NCI-H146 treated with DMSO at 0.1 percent for 48 hours (cell line): ENCODE measurements at regions not wholly inside any gene's neighbourhood (a gene's known extent, or its start where the extent isn't known, plus 50 kb on each side); places are given as distances from the start of the nearest gene placed in this dataset.

ENCODE experiments used
- DNase-seq: peaks from one replicate; lab custom pipeline; 2025; ENCODE audit not compliant: unreplicated experiment; lab: John Stamatoyannopoulos, UW

DNA sequence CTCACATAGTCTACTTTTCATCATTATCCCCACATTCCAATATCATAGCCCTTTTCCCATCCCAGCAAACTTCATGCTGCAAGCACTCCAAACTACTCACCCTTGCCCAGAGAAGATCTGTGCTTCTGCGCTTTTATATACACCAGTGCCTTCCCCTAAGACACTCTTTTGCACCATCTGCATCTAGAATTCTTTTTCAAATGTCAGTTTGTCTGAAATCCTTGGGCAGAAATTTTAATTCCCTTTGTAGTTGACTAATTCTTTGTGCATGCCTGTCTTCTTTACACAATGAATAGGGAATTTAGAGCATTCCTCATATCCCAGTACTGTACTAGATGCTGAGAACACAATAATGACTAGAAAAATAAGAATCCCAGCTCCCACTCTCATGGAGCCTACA lies 298.9 kb downstream of the KCNN2 start:
- DNase-seq: no peak

DNA sequence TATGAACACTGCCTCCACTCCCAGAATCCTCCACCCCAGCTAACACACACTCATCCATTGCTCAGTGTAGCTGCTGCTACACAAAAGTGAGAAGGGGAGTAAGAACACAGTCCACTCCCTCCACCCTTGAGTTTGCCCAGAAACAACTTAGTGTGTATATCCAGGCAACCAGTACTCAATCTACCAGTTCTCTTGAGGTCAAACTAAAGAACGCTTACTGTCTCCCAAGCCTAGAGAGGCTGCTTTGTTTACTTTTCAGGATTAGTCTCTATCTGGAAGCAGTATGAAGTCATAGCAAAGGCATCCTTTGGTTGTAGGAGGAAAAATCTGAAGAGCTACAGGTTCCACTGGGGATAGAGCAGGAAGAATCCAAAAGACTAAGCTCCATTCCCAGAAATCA lies 296.3 kb downstream of the KCNN2 start:
- no peak for DNase-seq

DNA sequence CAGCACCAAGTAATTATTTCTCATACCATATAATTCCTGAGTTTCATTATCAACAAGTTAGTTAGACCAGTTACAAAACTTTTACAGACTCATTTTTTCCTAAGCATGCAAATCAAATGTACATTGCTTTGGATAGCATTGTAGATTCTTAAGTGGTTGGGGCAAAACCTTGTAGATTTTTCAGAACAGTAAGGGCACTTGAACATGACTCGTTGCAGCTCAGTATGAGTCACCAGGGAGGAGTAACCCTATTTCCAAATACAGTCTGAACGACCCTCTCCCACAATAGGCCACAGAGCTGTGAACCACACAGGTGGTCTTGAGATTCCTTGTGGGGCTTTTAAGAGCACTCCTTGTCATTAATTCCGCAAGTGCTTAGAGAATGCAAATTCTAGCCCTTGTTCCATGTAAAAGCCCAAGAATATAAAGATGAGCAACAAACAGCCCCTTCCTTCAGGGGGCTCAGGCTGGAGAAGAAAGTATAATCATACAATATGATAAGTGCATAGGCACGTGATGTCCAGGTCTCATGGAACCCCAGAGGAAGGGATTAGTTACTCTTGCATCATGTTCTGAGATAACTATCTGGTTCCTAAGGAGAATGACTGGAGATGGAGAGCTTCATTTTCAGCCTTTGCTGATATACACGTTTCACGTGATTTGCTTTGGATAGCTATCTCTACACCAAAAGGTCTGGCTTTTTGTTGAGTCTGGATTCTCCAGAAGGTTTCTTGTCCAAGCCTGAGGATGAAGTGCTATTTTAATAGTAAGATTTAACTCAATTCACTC lies 295.7 kb downstream of the KCNN2 start:
- no peak for DNase-seq

DNA sequence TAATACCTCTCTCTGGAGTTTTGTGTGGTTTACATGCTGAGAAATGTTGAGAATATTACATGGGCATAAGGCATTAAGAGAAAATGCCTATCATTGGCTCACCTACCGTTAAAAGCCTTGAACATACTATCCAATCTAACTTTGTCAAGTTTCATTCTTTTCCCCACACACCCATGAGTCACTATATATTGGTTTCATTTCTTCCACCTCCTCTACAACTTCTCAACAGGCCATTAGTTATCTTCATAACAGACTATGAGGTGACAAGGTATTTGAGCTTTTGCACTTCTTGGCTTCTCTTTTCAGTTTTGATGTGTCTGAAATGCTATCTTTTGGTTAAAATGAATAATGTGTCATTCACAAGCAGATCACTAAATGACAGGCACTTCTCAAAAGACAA lies 288.0 kb downstream of the KCNN2 start:
- DNase-seq: no peak

DNA sequence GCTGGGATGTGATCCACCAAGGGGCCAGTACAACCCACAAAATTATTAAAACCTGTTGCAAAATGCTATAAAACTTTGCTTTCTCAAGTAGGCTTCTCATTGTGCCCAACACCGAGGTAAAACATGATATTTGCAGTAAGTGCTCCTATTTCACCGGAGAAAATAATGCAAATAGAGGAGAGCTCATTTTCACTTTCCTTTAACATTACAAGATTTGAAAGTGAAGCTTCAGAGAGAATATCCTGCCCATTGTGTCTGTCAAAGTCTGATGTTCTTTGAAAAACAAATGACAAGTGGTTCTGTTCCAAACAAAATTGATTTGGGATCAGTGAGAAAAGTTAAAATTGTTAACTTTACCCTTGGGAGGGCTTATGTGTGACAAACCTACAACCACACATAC lies 287.1 kb downstream of the KCNN2 start:
- DNase-seq: no peak

DNA sequence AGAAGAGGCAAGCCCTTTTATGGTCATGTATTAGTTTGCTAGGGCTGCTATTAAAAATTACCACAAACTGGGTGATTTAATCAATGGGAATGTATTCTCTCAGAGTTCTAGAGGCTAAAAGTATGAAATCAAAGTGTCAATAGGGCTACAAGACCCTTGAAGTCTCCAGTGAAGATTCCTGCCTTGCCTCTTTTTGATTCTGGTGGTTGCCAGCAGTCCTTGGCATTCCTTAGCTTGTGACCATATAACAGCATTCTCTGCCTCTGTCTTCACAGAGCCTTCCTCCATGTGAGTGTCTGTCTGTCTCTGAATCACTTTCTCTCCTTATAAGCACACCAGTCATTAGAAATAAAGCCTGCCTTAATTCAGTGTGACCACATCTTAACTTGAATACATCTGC lies 282.7 kb downstream of the KCNN2 start:
- DNase-seq: no peak

DNA sequence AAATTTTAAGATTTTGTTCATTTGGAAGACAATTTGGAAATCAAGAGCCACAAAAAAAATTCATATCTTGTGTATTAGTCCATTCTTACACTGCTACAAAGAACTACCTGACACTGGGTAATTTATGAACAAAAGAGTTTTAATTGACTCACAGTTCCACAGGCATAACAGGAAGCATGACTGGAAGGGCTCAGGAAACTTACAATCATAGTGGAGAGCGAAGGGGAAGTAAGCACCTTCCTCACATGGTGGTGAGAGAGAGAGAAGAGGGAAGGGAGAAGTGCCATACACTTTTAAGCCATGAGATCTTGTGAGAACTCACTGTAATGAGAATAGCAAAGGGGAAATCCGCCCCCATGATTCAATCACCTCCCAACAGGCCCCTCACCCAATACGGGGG lies 274.4 kb downstream of the KCNN2 start:
- DNase-seq: no peak

DNA sequence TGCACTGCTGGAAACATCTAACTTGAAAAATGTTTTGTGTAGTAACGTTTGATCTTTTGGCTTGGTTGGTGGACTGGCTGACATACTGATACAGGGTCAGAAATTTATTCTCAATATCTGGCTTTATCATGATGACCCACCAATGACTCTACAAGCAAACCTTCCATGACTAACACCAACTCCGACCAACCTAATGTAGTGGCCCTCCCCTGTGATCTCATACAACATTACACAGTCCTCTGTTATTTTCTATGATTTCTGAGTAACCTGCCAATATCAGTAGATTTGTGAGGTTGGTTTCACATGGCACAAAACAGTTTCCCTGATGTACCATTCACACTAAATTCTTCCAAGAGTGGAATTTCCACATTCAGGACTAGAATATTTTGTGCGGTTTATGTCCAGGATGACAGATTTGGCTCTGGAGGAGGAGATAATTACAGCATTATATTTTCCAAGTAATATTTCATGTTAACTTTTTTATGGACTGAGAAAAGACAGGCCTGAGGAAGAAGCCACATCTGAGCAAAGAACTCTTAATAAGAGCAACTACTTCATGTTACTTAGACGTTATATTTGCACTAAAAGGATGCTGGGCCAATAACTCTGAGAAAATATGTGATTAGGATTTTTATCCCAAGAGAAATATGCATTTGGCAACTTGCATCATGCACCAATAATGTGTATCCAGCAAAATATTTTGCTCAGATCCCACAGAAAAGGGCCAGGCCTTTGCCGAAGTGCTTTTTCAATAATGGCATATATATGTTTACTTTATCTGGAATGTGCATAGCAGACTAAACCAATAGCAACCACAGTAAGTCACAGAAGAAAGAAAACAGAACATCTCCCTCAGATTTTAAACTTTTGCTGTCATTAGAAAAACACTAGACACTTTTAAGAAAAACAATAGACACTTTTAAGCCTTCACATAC lies 273.4 kb downstream of the KCNN2 start:
- no peak for DNase-seq

DNA sequence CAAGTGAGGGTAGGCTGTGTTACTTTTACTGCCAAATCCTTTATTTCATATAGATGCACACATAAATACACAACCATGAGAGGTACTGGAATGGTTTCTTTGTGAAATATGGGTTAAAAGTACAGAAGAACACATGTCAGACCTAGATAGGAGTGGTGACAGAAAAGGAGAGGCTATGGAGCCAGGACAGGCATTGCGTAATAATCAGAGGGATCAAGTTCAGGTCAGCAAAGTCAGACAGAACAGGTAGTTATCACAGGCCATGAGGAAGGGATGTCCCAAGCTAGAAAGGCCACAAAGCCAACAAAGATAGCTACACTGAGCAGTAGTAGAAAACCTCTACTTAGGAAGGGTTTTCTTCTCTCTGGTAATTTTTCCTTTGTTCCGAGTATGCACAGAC lies 272.6 kb downstream of the KCNN2 start:
- DNase-seq: no peak

DNA sequence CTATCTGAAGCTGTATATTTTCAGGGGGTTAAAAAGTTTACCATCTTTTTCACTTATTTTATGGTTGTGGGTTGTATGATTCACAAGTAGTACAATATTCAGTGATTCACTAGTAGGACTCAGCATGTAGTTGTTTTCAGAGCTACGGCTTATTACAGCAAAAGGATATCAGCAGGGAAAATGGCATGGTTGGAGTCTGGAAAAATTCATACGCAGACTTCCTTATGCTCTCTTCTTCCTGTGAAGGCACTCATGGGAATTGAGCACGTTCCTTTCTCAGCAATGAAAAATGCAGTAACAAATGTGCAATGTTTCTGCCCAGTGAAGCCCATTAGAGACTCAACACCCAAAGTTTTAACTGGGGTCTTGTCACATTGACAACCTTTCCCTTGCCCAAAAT lies 250.5 kb downstream of the KCNN2 start:
- DNase-seq: no peak

DNA sequence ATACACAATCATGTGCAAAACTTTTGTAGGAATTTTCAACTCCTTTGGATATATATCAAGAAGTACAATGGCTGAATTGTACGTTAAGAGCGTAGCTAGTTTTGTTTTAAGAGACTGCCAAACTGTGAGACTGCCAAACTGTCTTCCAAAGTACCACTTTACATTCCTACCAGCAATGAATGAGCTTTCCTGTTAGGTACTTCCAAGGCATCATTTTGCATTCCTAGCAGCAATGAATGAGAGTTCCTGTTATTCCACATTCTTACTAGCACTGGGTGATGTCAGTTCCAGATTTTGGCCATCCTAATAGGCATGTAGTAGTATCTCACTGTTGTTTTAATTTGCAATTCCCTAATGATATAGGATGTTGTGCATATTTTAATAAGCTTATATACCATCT lies 219.3 kb downstream of the KCNN2 start:
- no peak for DNase-seq

DNA sequence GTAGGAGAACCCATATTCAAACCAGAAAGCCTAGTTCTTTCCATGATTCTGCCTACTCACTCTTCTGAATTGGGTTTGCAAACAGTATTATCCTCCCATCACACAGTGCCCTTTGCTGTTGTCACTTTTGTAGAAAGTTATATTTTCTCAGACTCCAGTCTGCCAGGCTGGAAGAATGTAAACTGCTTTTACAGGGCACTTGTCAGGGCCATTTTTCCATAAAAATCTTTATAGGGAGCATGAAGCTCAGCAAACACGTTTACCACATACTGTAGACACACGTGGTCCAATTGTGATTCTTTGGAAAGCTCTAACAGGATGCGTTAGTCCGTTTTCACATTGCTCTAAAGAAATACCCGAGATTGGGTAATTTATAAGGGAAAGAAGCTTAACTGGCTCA lies 204.0 kb downstream of the KCNN2 start:
- no peak for DNase-seq

DNA sequence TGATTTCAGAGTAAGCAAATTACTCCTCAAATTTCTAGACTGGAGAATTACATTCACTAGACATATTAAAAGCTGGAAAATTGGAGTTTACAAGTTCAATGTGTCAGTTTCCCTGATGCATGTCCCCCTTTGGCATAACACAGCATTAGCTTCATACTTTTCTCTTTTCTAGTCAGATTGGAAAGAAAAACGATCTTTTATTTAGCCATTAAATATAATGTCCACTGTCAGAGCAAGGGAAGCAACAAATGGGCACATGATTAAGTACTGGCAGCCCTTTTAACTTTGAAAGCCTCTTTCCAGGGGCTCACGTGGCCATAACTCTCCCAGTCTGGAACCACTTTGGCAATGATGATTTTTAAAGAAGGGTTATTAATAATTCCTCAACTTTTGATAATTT lies 203.3 kb downstream of the KCNN2 start:
- DNase-seq: no peak

DNA sequence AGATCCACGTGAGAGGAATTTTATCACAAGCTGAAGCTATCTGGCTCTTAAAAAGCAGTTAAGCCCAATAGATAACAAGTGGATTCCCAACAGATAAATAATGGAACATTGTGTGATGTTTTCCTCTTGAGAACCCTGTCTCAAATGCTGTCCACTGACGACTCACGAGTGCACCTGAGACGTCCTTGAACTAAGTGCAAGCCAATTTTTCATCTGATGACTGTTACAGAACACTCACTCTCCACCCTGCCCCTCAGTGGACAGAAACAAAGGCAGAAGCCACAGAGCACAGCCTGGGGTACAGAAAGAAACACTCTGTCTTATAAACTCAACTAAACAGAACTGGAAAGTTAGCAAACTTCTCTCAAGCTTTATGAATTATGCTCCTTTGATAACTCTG lies 199.5 kb downstream of the KCNN2 start:
- DNase-seq: no peak
